Smooth muscle cell (in vitro differentiated cells): ENCODE measurements at regions not wholly inside any gene's neighbourhood (a gene's known extent, or its start where the extent isn't known, plus 50 kb on each side); places are given as distances from the start of the nearest gene placed in this dataset.

Experiments
- DNase-seq: peaks from one replicate; lab custom pipeline; 2025; ENCODE audit not compliant: unreplicated experiment; lab: John Stamatoyannopoulos, UW
- H2AFZ ChIP-seq: fragments of 200-600 bp; sonication (generic); 2 replicates; pipeline ENCODE4 v1.6.0; 2016; ENCODE audit warnings: antibody characterized with exemption, low read depth, mild to moderate bottlenecking
- H3F3A ChIP-seq: fragments of 200-600 bp; sonication (generic); 2 replicates; pipeline ENCODE4 v1.6.0; 2017; ENCODE audit warnings: antibody characterized with exemption, low read depth
- H3K27ac ChIP-seq: fragments of 200-600 bp; sonication (generic); 2 replicates; pipeline ENCODE4 v1.5.1; 2016; ENCODE audit warnings: low read depth, mild to moderate bottlenecking
- H3K27me3 ChIP-seq: fragments of 200-600 bp; sonication (generic); 2 replicates; pipeline ENCODE4 v1.6.1; 2016; ENCODE audit warnings: low read depth, mild to moderate bottlenecking
- H3K36me3 ChIP-seq: fragments of 200-600 bp; sonication (generic); 2 replicates; pipeline ENCODE4 v1.5.1; 2016; ENCODE audit warnings: low read depth
- H3K4me1 ChIP-seq: fragments of 200-600 bp; sonication (generic); 2 replicates; pipeline ENCODE4 v1.5.1; 2016; ENCODE audit warnings: low read depth
- H3K4me2 ChIP-seq: fragments of 200-600 bp; sonication (generic); 2 replicates; pipeline ENCODE4 v1.6.0; 2016; ENCODE audit warnings: mild to moderate bottlenecking
- H3K4me3 ChIP-seq: fragments of 200-600 bp; sonication (generic); 2 replicates; pipeline ENCODE4 v1.5.1; 2016; ENCODE audit warnings: mild to moderate bottlenecking
- H3K79me2 ChIP-seq: fragments of 200-600 bp; sonication (generic); 2 replicates; pipeline ENCODE4 v1.6.0; 2016; ENCODE audit warnings: low read depth, mild to moderate bottlenecking
- H3K9ac ChIP-seq: fragments of 200-600 bp; sonication (generic); 2 replicates; pipeline ENCODE4 v1.6.0; 2016; ENCODE audit warnings: low read depth
- H3K9me3 ChIP-seq: fragments of 200-600 bp; sonication (generic); replicated peaks from 2 replicates; pipeline ENCODE4 v1.5.1; 2016; ENCODE audit warnings: low read depth
- H4K20me1 ChIP-seq: fragments of 200-600 bp; sonication (generic); 2 replicates; pipeline ENCODE4 v1.6.0; 2016; ENCODE audit warnings: low read depth
- WGBS: methylation state at CpG from one replicate; pipeline ENCODE4 v1.1.7; 2016; ENCODE audit warnings: low lambda C conversion rate; 5-methylcytosine and 5-hydroxymethylcytosine counted together
- TF ChIP-seq, protein P1 (sequence below): fragments of 200-600 bp; sonication (generic); IDR thresholded peaks from 2 replicates; pipeline ENCODE4 v1.5.1; 2017; ENCODE audit warnings: borderline replicate concordance, mild to moderate bottlenecking, antibody characterized with exemption; ENCODE audit not compliant: insufficient read depth, poor library complexity, severe bottlenecking

GRCh38 chr12:130087222-130087621, 75.0 kb upstream of the FZD10 start:
- Histone ChIP-seq H3K9ac (no peak overlapping the region), H3K27me3 (no peaks in the 10 kb centered on the region), H3K27ac (no peak overlapping the region), H3K36me3 (no peaks in the 10 kb centered on the region), H3F3A (no peaks in the 10 kb centered on the region), H3K4me2 (no peak overlapping the region), H3K4me3 (no peak overlapping the region), H3K4me1 (no peaks in the 10 kb centered on the region), H2AFZ (no peak overlapping the region), H3K9me3 (no peaks in the 10 kb centered on the region), H4K20me1 (no peaks in the 10 kb centered on the region), H3K79me2 (no peaks in the 10 kb centered on the region)
- DNase-seq = no peak
- WGBS = 82% methylated on average over 11 of the region's 11 CpGs
- TF ChIP-seq, protein P1, sequence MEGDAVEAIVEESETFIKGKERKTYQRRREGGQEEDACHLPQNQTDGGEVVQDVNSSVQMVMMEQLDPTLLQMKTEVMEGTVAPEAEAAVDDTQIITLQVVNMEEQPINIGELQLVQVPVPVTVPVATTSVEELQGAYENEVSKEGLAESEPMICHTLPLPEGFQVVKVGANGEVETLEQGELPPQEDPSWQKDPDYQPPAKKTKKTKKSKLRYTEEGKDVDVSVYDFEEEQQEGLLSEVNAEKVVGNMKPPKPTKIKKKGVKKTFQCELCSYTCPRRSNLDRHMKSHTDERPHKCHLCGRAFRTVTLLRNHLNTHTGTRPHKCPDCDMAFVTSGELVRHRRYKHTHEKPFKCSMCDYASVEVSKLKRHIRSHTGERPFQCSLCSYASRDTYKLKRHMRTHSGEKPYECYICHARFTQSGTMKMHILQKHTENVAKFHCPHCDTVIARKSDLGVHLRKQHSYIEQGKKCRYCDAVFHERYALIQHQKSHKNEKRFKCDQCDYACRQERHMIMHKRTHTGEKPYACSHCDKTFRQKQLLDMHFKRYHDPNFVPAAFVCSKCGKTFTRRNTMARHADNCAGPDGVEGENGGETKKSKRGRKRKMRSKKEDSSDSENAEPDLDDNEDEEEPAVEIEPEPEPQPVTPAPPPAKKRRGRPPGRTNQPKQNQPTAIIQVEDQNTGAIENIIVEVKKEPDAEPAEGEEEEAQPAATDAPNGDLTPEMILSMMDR = no peak

DNA sequence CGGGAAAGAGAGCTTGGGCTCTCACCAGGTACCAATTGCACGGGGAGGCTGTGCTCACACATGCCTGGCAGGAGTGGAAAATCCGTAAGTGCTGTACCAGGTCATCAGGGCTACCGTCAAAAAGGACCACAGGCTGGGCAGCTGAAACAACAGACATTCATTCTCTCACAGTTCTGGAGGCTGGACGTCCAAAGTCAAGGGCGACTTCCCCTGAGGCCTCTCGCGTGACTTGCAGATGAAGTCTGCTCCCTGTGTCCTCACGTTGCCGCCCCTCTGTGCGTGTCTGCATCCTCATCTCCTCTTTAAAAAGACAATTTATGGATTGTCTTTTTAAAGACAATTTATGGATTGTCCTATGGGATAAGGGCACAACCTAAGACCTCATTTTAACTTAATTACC, 73.8 kb upstream of the FZD10 start:
- DNase-seq = no peak
- H3K9ac ChIP-seq = no peak overlapping the region
- H3K36me3 ChIP-seq = no peaks in the 10 kb centered on the region
- H3K9me3 ChIP-seq = no peaks in the 10 kb centered on the region
- no peak overlapping the region for H2AFZ ChIP-seq
- WGBS = 92% methylated on average over 10 of the region's 11 CpGs
- no peaks in the 10 kb centered on the region for H3F3A ChIP-seq
- H3K79me2 ChIP-seq = no peaks in the 10 kb centered on the region
- H3K4me3 ChIP-seq = no peak overlapping the region
- H3K4me1 ChIP-seq = no peaks in the 10 kb centered on the region
- TF ChIP-seq, protein P1 = no peak
- H3K27me3 ChIP-seq = no peaks in the 10 kb centered on the region
- no peak overlapping the region for H3K4me2 ChIP-seq
- no peaks in the 10 kb centered on the region for H4K20me1 ChIP-seq
- H3K27ac ChIP-seq = no peak overlapping the region

DNA sequence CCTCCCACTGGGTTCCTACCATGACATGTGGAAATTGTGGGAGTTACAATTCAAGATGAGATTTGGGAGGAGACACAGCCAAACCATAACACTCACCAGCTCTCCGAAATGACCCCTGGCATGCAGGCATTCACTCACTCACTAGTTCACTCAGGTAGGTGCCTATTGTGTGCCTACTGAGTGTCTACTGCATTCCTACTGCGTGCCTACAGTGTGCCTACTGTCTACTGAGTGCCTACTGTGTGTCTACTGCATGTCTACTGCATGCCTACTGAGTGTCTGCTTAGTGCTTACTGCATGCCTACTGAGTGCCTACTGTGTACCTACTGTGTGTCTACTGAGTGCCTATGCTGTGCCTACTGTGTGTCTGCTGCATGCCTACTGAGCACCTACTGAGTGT, 71.7 kb upstream of the FZD10 start:
- WGBS = 100% methylated on average over 2 of the region's 2 CpGs
- H2AFZ ChIP-seq = no peak overlapping the region
- TF ChIP-seq, protein P1 = no peak

GRCh38 chr12:130093380-130093779, 68.9 kb upstream of the FZD10 start:
- Histone ChIP-seq H3K4me1 (no peaks in the 10 kb centered on the region), H3K36me3 (no peaks in the 10 kb centered on the region), H3F3A (no peaks in the 10 kb centered on the region), H2AFZ (no peak overlapping the region), H3K4me3 (no peak overlapping the region), H3K27me3 (no peaks in the 10 kb centered on the region), H3K79me2 (no peaks in the 10 kb centered on the region), H3K4me2 (no peak overlapping the region), H3K27ac (no peak overlapping the region), H3K9ac (no peak overlapping the region), H3K9me3 (no peaks in the 10 kb centered on the region), H4K20me1 (no peaks in the 10 kb centered on the region)
- 71% methylated on average over 8 of the region's 8 CpGs for WGBS
- no peak for DNase-seq
- TF ChIP-seq, protein P1 = no peak

More for the DNA sequence above, 71.7 kb upstream of the FZD10 start:
- H3K27me3 ChIP-seq = no peaks in the 10 kb centered on the region
- no peaks in the 10 kb centered on the region for H3F3A ChIP-seq
- no peak overlapping the region for H3K9ac ChIP-seq
- no peak for DNase-seq
- no peaks in the 10 kb centered on the region for H3K9me3 ChIP-seq
- H3K4me3 ChIP-seq = no peak overlapping the region
- H4K20me1 ChIP-seq = no peaks in the 10 kb centered on the region
- no peaks in the 10 kb centered on the region for H3K4me1 ChIP-seq
- H3K36me3 ChIP-seq = no peaks in the 10 kb centered on the region
- H3K79me2 ChIP-seq = no peaks in the 10 kb centered on the region
- H3K4me2 ChIP-seq = no peak overlapping the region
- no peak overlapping the region for H3K27ac ChIP-seq
